A549 (cell line): ENCODE measurements at regions not wholly inside any gene's neighbourhood (a gene's known extent, or its start where the extent isn't known, plus 50 kb on each side); places are given as distances from the start of the nearest gene placed in this dataset.

ENCODE experiments used
- ATAC-seq, 2 experiments: fragments of 200-7000 bp in 1 of 2; fragments of >200 bp in 1 of 2; cut with Nextera tagmentation in 1 of 2; cut with Tn5 transposase in 1 of 2; 3 replicates each; pipeline versions ENCODE4 v1.8.0 to v1.9.1; 2018 to 2020; ENCODE audit warnings: mild to moderate bottlenecking in 1 of 2, moderate library complexity in 1 of 2
- CTCF ChIA-PET: fragments of 300-600 bp; sonication (Branson Sonifier 250); formaldehyde crosslinking; extraction: SDS; loops from one replicate; lab custom pipeline; 2021; ENCODE audit warnings: antibody characterized with exemption, inconsistent platforms; lab: Yijun Ruan, JAX
- POLR2A ChIA-PET: fragments of 350-600 bp; formaldehyde crosslinking; extraction: SDS; loops from one replicate; lab custom pipeline; 2021; ENCODE audit warnings: antibody characterized with exemption, inconsistent platforms; lab: Yijun Ruan, JAX
- DNase-seq, 2 experiments: peaks; one replicate each; pipeline versions ENCODE4 v3.0.0 to v3.0.0-alpha.2; 2011 to 2016; ENCODE audit warnings: low read depth in 1 of 2, low spot score in 1 of 2
- FAIRE-seq: peaks from 2 replicates; lab custom pipeline; 2011; peaks lifted over from hg19 to GRCh38; lab: Jason Lieb, UNC
- H3K27ac ChIP-seq, 2 experiments: fragments of >200 bp; sonication (Bioruptor Twin); formaldehyde crosslinking; 3 replicates each; pipeline ENCODE4 v1.5.1; 2016 to 2017
- H3K4me1 ChIP-seq: fragments of >200 bp; sonication (Bioruptor Twin); formaldehyde crosslinking; 3 replicates; pipeline ENCODE4 v1.6.1; 2016
- H3K4me2 ChIP-seq: fragments of >200 bp; sonication (Bioruptor Twin); formaldehyde crosslinking; 3 replicates; pipeline ENCODE4 v1.6.1; 2016
- H3K4me3 ChIP-seq: fragments of >200 bp; sonication (Bioruptor Twin); formaldehyde crosslinking; 3 replicates; pipeline ENCODE4 v1.5.1; 2016
- H3K9me3 ChIP-seq: fragments of >200 bp; sonication (Bioruptor Twin); formaldehyde crosslinking; 3 replicates; pipeline ENCODE4 v1.6.1; 2016
- CBX2 ChIP-seq: fragments of 200-600 bp; sonication (generic); IDR thresholded peaks from 2 replicates; pipeline ENCODE4 v1.6.1; 2016; ENCODE audit warnings: low read depth, mild to moderate bottlenecking, borderline replicate concordance
- CHD2 ChIP-seq: fragments of 150-350 bp; IDR thresholded peaks from 2 replicates; pipeline ENCODE4 v1.6.1; 2014; ENCODE audit warnings: low read length; ENCODE audit not compliant: partially characterized antibody
- EHMT2 ChIP-seq: fragments of 200-600 bp; sonication (generic); IDR thresholded peaks from 2 replicates; pipeline ENCODE4 v1.6.1; 2016; ENCODE audit warnings: antibody characterized with exemption, low read depth, mild to moderate bottlenecking, moderate library complexity
- FOSB ChIP-seq: fragments of 250-450 bp; sonication (Bioruptor Pico); IDR thresholded peaks from 2 replicates; pipeline ENCODE4 v1.5.0; 2020; ENCODE audit warnings: mild to moderate bottlenecking, moderate library complexity
- FOXS1 ChIP-seq: fragments of 250-450 bp; sonication (Bioruptor Pico); IDR thresholded peaks from 2 replicates; pipeline ENCODE4 v1.5.0; 2020; ENCODE audit warnings: mild to moderate bottlenecking, moderate library complexity
- HOXA7 ChIP-seq: fragments of 250-450 bp; sonication (Bioruptor Pico); IDR thresholded peaks from 2 replicates; pipeline ENCODE4 v1.5.0; 2020; ENCODE audit warnings: mild to moderate bottlenecking, moderate library complexity
- JUNB ChIP-seq: fragments of >200 bp; sonication (Bioruptor Twin); formaldehyde crosslinking; IDR thresholded peaks from 2 replicates; pipeline ENCODE4 v1.6.1; 2016
- MYC ChIP-seq: IDR thresholded peaks from 2 replicates; pipeline ENCODE4 v1.6.1; 2012; ENCODE audit warnings: mild to moderate bottlenecking, inconsistent platforms, low read length, improper control_type of control experiment, borderline replicate concordance
- RFX5 ChIP-seq: fragments of 450-650 bp; IDR thresholded peaks from 2 replicates; pipeline ENCODE4 v1.7.1; 2014; ENCODE audit warnings: antibody characterized with exemption, mild to moderate bottlenecking, moderate library complexity
- RNF2 ChIP-seq: fragments of 200-600 bp; sonication (generic); IDR thresholded peaks from 2 replicates; pipeline ENCODE4 v1.6.1; 2016; ENCODE audit warnings: low read depth, mild to moderate bottlenecking, antibody characterized with exemption, moderate library complexity, borderline replicate concordance
- ZNF302 ChIP-seq: fragments of 250-450 bp; sonication (Bioruptor Pico); IDR thresholded peaks from 2 replicates; pipeline ENCODE4 v1.9.0; 2021; ENCODE audit warnings: inconsistent platforms, mild to moderate bottlenecking, moderate library complexity
- WGBS: methylation state at CpG from one replicate; pipeline ENCODE4 v1.1.6; 2017; ENCODE audit errors: missing lambda C conversion rate; 5-methylcytosine and 5-hydroxymethylcytosine counted together
- TF ChIP-seq, protein P1 (sequence below): fragments of 250-450 bp; sonication (Bioruptor Pico); IDR thresholded peaks from 2 replicates; pipeline ENCODE4 v1.5.0; 2021; ENCODE audit warnings: mild to moderate bottlenecking, moderate library complexity, borderline replicate concordance
- TF ChIP-seq, protein P2 (sequence below): fragments of 450-650 bp; IDR thresholded peaks from 2 replicates; pipeline ENCODE4 v1.6.1; 2014; ENCODE audit warnings: antibody characterized with exemption
- TF ChIP-seq, protein P3 (sequence below): IDR thresholded peaks from 2 replicates; pipeline ENCODE4 v1.6.1; 2012
- TF ChIP-seq, protein P4 (sequence below): fragments of 200-600 bp; sonication (generic); IDR thresholded peaks from 2 replicates; pipeline ENCODE4 v1.6.1; 2016; ENCODE audit warnings: antibody characterized with exemption, mild to moderate bottlenecking, moderate library complexity

DNA sequence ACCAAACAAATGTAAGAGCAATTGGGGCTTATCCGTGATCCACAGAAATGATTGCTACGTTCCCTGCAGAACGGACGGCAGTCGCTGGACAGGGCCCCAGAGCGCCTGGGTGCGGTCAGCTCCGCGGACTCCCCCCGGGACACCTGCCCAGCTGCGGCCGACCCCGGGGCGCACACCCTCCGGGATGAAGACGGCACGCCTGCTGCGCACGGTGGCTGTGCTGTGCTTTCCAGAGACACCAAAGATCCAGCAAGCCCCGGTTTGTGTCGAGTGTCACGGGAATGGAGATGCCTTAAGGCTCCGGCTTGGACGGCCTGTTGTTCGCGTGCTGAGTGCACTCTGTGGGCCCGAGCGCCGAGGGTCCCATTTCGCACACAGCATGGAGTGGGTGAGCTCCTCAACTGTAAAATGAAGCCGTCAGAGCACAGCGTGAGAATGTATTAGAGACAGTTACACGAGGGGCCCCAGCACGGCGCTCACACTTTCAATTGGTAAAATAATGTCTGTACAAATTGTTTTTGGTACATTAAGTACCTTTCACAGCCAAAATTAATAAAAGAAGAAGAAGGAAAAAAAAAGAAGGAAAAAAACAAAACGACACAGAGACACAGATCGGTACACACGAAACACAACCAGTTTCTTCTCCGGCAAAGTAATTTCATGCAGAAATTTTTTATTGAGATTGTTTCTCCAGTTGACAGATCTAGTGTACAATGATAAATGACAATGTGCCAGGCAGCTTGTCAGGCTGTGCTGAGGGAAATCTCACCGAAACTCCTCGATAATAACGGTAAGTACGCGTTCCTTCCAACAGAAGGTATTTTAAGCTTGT is 615.8 kb upstream of the SALL3 start:
- CTCF ChIA-PET = interaction anchor here (0.9 to 1.5 kb wide), 2 partner anchors 10 kb away, joined by 3 read pairs; no protein-coding TSS in a partner anchor
- Histone ChIP-seq H3K4me3 (no peak overlapping the region), H3K27ac (no peak overlapping the region), H3K9me3 (no peaks in the 10 kb centered on the region), H3K4me1 (no peaks in the 10 kb centered on the region), H3K4me2 (no peak overlapping the region)
- 48% methylated on average over 23 of the region's 44 CpGs for WGBS
- no peak for FAIRE-seq
- POLR2A ChIA-PET = no interaction called here
- ATAC-seq = no peak
- TF ChIP-seq CHD2 = no peak
- no peak for TF ChIP-seq EHMT2
- TF ChIP-seq FOSB (CRISPR knock-in tag) = no peak
- no peak for TF ChIP-seq RFX5
- no peak for DNase-seq

DNA sequence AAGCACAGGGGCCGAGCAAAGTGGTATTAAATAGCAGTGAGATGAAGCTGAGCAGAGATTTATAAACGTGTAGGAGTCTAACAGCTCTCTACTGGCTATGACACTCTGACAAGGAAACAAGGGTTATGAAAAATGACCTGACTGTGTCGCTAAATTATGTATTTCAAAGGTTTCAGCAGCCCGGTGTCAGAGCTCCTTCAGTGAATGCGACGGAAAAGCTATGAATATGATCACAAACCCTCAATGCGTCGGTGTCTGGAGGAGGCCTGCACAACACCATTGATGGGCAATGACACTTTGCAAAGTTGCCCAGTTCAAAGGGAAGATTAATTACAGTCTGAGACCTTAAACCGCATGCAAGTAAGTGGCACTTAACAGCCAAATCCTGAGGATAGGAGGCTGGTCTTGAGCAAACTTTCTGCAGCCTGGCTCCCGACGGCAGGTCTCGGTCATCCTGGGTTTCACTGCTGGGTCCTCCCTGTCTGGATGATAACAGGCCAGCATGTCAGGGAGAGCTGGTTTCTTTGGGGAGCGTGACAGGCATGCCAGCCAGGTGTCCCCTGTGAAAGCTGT is 615.1 kb upstream of the SALL3 start:
- H3K4me1 ChIP-seq = no peaks in the 10 kb centered on the region
- no peak overlapping the region for H3K4me3 ChIP-seq
- 42% methylated on average over 10 of the region's 13 CpGs for WGBS
- H3K9me3 ChIP-seq = no peaks in the 10 kb centered on the region
- DNase-seq (no peak), ATAC-seq (no peak), FAIRE-seq (no peak)
- H3K27ac ChIP-seq = no peak overlapping the region
- TF ChIP-seq MYC (no peak), FOXS1 (no peak), JUNB (no peak), RNF2 (no peak), ZNF302 (CRISPR knock-in tag) (no peak), CBX2 (no peak), HOXA7 (no peak)
- TF ChIP-seq, protein P1, sequence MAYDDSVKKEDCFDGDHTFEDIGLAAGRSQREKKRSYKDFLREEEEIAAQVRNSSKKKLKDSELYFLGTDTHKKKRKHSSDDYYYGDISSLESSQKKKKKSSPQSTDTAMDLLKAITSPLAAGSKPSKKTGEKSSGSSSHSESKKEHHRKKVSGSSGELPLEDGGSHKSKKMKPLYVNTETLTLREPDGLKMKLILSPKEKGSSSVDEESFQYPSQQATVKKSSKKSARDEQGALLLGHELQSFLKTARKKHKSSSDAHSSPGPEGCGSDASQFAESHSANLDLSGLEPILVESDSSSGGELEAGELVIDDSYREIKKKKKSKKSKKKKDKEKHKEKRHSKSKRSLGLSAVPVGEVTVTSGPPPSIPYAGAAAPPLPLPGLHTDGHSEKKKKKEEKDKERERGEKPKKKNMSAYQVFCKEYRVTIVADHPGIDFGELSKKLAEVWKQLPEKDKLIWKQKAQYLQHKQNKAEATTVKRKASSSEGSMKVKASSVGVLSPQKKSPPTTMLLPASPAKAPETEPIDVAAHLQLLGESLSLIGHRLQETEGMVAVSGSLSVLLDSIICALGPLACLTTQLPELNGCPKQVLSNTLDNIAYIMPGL (CRISPR knock-in tag) = no peak
- TF ChIP-seq, protein P2, sequence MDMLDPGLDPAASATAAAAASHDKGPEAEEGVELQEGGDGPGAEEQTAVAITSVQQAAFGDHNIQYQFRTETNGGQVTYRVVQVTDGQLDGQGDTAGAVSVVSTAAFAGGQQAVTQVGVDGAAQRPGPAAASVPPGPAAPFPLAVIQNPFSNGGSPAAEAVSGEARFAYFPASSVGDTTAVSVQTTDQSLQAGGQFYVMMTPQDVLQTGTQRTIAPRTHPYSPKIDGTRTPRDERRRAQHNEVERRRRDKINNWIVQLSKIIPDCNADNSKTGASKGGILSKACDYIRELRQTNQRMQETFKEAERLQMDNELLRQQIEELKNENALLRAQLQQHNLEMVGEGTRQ = no peak
- TF ChIP-seq, protein P3, sequence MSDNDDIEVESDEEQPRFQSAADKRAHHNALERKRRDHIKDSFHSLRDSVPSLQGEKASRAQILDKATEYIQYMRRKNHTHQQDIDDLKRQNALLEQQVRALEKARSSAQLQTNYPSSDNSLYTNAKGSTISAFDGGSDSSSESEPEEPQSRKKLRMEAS = no peak
- TF ChIP-seq, protein P4, sequence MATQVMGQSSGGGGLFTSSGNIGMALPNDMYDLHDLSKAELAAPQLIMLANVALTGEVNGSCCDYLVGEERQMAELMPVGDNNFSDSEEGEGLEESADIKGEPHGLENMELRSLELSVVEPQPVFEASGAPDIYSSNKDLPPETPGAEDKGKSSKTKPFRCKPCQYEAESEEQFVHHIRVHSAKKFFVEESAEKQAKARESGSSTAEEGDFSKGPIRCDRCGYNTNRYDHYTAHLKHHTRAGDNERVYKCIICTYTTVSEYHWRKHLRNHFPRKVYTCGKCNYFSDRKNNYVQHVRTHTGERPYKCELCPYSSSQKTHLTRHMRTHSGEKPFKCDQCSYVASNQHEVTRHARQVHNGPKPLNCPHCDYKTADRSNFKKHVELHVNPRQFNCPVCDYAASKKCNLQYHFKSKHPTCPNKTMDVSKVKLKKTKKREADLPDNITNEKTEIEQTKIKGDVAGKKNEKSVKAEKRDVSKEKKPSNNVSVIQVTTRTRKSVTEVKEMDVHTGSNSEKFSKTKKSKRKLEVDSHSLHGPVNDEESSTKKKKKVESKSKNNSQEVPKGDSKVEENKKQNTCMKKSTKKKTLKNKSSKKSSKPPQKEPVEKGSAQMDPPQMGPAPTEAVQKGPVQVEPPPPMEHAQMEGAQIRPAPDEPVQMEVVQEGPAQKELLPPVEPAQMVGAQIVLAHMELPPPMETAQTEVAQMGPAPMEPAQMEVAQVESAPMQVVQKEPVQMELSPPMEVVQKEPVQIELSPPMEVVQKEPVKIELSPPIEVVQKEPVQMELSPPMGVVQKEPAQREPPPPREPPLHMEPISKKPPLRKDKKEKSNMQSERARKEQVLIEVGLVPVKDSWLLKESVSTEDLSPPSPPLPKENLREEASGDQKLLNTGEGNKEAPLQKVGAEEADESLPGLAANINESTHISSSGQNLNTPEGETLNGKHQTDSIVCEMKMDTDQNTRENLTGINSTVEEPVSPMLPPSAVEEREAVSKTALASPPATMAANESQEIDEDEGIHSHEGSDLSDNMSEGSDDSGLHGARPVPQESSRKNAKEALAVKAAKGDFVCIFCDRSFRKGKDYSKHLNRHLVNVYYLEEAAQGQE = no peak
- H3K4me2 ChIP-seq = no peak overlapping the region
- ChIA-PET CTCF (interaction anchor here (0.9 kb wide), 1 partner anchor 9 kb away, joined by 3 read pairs; no protein-coding TSS in a partner anchor), POLR2A (no interaction called here)
